Upper lobe of left lung (tissue), 4 donors: ENCODE measurements at regions not wholly inside any gene's neighbourhood (a gene's known extent, or its start where the extent isn't known, plus 50 kb on each side); places are given as distances from the start of the nearest gene placed in this dataset.

Source experiments
- CTCF ChIP-seq, 6 experiments: fragments of 450-650 bp in 4 of 6; fragments of 200-600 bp in 2 of 6; sonication (generic) in 2 of 6; IDR thresholded peaks; one replicate each; pipeline ENCODE4 v1.5.1; 2016 to 2019; ENCODE audit warnings: antibody characterized with exemption in 6 of 6
- EP300 ChIP-seq, 4 donors: sonication (generic); formaldehyde crosslinking; IDR thresholded peaks; one replicate each; pipeline ENCODE4 v1.5.1; 2017; ENCODE audit warnings: antibody characterized with exemption in 4 of 4, control low read depth in 2 of 4
- POLR2A ChIP-seq, 4 donors: fragments of 450-650 bp; IDR thresholded peaks; one replicate each; pipeline ENCODE4 v1.5.1; 2016 to 2017; ENCODE audit warnings: antibody characterized with exemption in 4 of 4, mild to moderate bottlenecking in 2 of 4
- POLR2AphosphoS5 ChIP-seq, 2 donors: sonication (generic); formaldehyde crosslinking; IDR thresholded peaks; one replicate each; pipeline ENCODE4 v1.5.1; 2017; ENCODE audit warnings: antibody characterized with exemption in 2 of 2

GRCh38 chr15:35606450-35606779 lies 60.5 kb upstream of the DPH6 start:
- TF ChIP-seq CTCF (IDR thresholded peaks at IDR 0.05) (no peak), POLR2A (IDR thresholded peaks at IDR 0.05) (no peak), POLR2AphosphoS5 (IDR thresholded peaks at IDR 0.05) (no peak), EP300 (IDR thresholded peaks at IDR 0.05) (no peak)
